ENCODE measurements at regions not wholly inside any gene's neighbourhood (a gene's known extent, or its start where the extent isn't known, plus 50 kb on each side); places are given as distances from the start of the nearest gene placed in this dataset.

DNA sequence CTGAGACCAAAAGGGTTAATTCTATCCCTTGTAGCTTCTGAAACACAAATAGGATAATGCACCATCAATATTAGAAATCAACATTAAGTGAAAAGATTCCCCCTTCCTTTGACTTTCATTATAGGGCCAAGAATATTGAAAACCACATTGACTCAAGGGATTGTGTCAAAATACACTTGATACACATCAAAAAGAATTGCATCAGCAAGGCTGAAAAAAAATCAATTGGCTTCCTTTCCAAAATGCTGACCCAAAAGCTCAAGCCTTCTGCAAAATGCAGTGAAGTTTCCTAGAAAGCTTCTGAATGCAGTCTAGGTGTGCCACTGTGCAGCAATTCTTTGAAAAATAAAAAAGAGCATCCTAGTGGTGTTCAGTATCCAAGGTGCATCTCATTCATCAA lies 674.4 kb downstream of the TOX3 start:
- TF ChIP-seq, protein P1, sequence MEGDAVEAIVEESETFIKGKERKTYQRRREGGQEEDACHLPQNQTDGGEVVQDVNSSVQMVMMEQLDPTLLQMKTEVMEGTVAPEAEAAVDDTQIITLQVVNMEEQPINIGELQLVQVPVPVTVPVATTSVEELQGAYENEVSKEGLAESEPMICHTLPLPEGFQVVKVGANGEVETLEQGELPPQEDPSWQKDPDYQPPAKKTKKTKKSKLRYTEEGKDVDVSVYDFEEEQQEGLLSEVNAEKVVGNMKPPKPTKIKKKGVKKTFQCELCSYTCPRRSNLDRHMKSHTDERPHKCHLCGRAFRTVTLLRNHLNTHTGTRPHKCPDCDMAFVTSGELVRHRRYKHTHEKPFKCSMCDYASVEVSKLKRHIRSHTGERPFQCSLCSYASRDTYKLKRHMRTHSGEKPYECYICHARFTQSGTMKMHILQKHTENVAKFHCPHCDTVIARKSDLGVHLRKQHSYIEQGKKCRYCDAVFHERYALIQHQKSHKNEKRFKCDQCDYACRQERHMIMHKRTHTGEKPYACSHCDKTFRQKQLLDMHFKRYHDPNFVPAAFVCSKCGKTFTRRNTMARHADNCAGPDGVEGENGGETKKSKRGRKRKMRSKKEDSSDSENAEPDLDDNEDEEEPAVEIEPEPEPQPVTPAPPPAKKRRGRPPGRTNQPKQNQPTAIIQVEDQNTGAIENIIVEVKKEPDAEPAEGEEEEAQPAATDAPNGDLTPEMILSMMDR (conservative IDR thresholded peaks at IDR 0.05; ENCODE audit: low read length) = no peak
- TF ChIP-seq EZH2phosphoT487 (IDR thresholded peaks at IDR 0.05; ENCODE audit: borderline replicate concordance) = no peak
